Activated CD8-positive, alpha-beta memory T cell treated with anti-CD3 and anti-CD28 coated beads for 36 hours (primary cell): ENCODE measurements at regions not wholly inside any gene's neighbourhood (a gene's known extent, or its start where the extent isn't known, plus 50 kb on each side); places are given as distances from the start of the nearest gene placed in this dataset.

Experiments
- CTCF ChIA-PET: fragments of 350-600 bp; sonication (Branson Sonifier 250); formaldehyde crosslinking; loops from one replicate; lab custom pipeline; 2021; ENCODE audit warnings: antibody characterized with exemption; lab: Charles Lee
- POLR2A ChIA-PET: fragments of 350-600 bp; sonication (Branson Sonifier 250); formaldehyde crosslinking; loops from one replicate; lab custom pipeline; 2021; ENCODE audit warnings: antibody characterized with exemption; lab: Charles Lee

DNA sequence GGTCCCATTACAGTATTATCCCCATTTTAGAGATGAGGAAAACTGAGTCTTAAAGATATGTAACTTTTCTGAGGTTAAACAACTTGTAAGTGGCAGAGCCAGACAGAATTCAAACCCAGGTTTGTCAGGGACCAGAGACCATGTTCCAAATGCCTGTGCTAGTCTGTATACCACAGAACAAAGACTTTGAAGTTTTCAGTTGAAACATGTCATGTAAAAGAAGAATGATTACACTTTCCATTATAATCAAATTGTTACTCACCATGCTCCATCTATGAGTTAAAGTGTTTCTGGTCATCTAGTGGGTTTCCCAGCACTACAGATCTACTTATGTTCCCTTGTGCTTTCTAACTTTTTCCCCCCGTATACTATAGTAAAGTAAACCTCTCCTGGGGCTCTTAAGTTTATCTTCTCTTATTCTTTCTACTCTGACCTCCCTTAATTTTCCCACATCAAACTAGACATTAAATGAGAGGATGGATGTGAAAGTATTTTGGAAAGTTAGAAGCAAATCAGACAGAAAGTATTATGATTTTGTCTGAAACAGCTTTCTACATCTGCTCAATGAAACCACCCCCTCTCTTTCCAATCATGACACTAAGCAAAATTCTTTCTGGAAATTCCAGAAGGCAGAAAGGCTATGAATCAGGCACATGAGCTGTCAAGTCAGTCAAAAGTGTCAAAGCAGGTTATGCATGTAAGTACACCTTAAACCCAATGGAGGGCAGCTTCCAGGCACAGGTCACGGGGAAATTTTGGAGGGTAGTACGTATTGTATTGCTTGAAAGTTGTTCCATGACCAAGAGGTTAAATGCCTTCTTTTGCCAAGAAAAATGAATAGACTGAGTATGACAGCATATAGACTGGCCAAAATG, 132.7 kb upstream of the MAP3K7 start:
- ChIA-PET CTCF (no interaction called here), POLR2A (no interaction called here)

DNA sequence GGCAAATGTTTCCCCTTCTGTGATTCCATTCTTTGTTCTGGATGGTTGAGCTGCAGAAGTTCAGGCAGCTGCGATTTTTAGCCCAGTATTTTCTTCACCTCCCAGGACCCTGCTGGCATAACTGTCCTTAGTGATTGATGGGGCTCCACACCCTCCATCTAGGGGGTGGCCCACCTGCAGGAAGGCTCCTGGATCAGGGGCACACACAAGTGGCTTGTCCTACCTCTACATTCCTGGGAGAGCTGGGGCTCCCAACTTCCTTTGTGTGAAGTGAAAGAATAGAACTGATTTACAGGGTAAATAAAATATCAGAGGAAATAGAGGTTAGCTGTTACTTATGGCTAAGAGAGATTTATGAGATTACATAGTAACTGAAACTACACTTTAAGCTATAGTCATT, 129.5 kb upstream of the MAP3K7 start:
- ChIA-PET POLR2A (no interaction called here), CTCF (no interaction called here)

GRCh38 chr6:90715093-90715655, 128.3 kb upstream of the MAP3K7 start:
- ChIA-PET POLR2A (no interaction called here), CTCF (no interaction called here)

GRCh38 chr6:90714319-90714718, 127.4 kb upstream of the MAP3K7 start:
- ChIA-PET POLR2A (no interaction called here), CTCF (no interaction called here)

DNA sequence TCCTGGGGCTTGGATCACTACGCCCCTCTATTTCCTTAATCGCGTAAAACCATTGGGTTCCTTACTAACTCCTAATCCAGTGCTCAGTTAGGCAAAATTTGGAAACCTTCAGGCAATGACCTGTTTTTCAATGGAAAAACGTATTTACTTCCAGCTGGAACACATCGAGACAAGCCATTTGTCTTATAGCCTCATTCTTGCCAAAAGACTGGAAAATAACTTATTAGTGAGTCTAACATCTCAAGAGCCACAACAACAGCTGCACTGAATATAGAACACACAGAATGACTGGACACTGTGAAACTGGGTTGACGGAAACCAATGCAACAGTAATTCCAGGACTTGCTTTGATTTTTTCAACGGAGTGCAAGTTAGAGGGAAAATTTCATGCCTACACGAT, 125.2 kb upstream of the MAP3K7 start:
- POLR2A ChIA-PET: no interaction called here
- CTCF ChIA-PET: no interaction called here

DNA sequence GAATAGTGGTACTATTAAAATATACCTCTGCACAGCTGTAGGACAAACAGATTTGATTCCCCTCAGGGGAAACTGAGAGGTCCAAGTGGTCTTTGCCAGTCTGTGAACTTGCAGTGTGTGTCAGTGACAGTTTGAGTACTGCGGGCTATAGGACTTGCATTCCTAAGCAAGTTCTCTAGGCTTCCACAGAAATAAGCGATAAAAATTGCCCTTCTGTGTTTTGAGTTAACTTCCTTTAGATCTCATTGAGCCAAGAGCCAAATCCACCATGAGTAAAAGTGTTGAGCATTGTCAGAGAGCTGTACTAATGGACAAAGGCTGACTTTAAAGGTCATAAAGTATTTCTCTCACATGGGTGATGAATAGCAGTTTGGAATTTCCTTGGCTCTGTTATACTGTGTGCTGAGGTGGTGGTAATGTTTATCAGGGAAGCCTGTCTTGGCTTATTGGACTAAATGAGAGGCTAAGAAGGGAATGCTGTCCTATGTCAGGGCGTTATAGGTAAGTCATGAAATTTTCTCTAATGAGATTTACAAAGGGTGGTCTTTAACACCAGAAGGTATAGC, 122.6 kb upstream of the MAP3K7 start:
- ChIA-PET CTCF (no interaction called here), POLR2A (no interaction called here)

GRCh38 chr6:90708206-90708737, 121.4 kb upstream of the MAP3K7 start:
- ChIA-PET CTCF (no interaction called here), POLR2A (no interaction called here)

- CTCF ChIA-PET: no interaction called here
- POLR2A ChIA-PET: no interaction called here
Measured at GRCh38 chr6:90707246-90707645, 120.4 kb upstream of the MAP3K7 start.

GRCh38 chr6:90703336-90703735, 116.5 kb upstream of the MAP3K7 start:
- CTCF ChIA-PET: no interaction called here

DNA sequence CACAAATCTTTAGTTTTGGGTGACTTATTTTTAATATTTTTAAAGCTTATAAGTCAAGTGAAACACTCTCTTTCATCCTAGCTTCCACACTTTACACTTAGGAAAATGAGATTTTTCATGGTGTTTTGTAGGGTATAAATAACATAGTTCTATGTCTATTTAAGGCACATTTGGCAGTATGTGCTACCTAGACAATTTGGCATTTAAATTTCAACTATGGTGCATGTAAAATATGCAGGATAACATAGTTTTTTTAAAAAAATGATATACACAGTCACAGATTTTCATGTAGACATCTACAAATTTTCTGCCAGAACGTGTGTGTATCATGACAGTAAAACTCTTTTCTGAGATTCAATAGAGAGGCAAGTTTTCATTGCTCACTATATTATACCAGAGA, 115.1 kb upstream of the MAP3K7 start:
- CTCF ChIA-PET: no interaction called here
- POLR2A ChIA-PET: no interaction called here

More at GRCh38 chr6:90703336-90703735, 116.5 kb upstream of the MAP3K7 start:
- POLR2A ChIA-PET: no interaction called here

DNA sequence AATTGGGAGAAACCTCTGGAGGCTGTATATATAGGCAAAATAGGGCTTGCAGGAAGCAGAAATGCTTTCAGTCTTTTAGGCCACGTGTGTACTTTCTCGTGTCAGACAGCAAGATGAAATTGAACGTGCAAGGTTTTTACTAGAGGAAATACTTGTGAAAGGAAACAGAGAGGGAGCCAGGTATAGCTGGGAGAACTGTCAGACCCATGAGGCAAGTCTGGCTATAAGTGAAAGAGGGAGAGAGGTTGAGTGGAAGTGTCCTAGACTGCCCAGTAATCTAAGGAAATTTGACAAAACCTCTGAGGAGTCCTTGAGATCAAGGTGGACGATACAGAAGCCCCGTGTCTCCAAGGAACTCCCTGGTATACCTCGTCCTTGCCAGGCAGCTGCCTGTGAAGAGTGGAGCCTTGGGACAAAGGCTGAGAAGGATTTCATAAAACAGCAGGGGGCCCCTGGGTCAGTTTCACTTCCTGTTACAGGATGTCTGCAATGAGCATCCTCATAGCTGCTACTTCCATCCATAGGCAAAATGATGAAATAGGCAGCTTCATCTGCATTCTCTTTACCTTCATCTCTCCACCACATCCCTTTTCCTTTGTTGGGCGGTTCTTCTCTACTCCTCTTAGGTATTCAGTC, 114.4 kb upstream of the MAP3K7 start:
- ChIA-PET CTCF (no interaction called here), POLR2A (no interaction called here)

- POLR2A ChIA-PET: no interaction called here
- CTCF ChIA-PET: no interaction called here
Measured at GRCh38 chr6:90695316-90695715, 108.4 kb upstream of the MAP3K7 start.

- POLR2A ChIA-PET: no interaction called here
- CTCF ChIA-PET: no interaction called here
Measured at GRCh38 chr6:90694802-90695201, 107.9 kb upstream of the MAP3K7 start.

DNA sequence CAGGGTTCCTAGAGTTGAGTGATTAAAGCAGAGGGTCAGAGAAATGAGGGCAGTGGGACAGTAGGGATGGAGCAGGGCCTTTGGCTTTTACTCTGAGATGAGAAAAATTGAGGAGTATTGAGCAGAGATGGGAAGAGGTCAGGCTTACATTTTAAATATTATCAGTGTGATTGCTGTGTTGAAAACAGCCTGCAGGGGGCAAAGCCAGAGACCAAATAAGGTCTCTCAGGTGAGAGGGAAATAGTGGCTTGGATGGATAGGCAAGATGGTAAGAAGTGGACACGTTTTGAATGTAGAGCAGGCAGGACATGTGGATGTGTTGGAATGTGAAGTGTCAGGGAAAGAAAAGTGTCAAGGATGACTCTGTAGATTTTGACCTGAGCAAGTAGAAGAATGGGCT, 105.0 kb upstream of the MAP3K7 start:
- ChIA-PET CTCF (no interaction called here), POLR2A (no interaction called here)

DNA sequence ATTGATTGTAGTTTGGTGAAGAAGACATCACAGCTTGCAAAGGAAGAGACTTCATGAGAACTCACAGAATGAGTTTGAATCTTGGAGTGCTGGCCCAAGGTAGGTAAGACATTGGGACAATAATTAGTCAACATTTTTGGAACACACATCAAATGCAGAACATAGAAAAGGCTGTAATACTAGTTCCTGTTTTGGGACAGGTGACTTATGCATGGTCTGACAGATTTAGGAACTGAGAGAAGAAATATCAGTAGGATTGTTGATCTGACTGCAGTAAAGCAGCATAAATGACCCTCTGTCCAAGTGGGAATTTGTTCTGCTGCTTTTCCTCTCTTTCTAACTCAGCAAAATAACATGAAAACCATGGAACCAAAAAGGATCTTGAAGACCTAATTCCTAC, 102.3 kb upstream of the MAP3K7 start:
- ChIA-PET POLR2A (no interaction called here), CTCF (no interaction called here)

- ChIA-PET CTCF (no interaction called here), POLR2A (no interaction called here)
Measured at GRCh38 chr6:90687775-90688380, 101.0 kb upstream of the MAP3K7 start.

GRCh38 chr6:90681863-90682262, 95.0 kb upstream of the MAP3K7 start:
- ChIA-PET POLR2A (no interaction called here), CTCF (no interaction called here)

- POLR2A ChIA-PET: no interaction called here
- CTCF ChIA-PET: no interaction called here
Measured at GRCh38 chr6:90678049-90678779, 91.3 kb upstream of the MAP3K7 start.

DNA sequence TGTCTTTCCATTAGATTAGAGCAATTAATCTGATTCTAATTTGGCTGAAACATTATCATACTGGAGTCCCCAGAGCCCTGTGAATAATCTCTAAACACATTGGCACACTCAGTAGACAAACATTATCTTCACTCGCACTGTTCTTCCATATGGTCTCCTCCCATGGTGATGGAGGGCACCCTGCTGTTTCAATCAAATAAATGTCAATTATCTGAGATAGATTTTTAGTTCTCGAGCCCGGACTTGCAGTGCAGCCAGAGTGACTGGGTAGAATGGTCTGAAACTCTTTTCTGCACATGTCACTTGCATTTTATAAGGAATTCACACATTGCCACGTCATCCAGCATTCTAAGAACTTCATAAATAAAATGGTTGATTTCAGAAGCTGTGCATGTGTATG, 90.6 kb upstream of the MAP3K7 start:
- CTCF ChIA-PET: no interaction called here
- POLR2A ChIA-PET: no interaction called here
